MCF 10A (cell line): ENCODE measurements at regions not wholly inside any gene's neighbourhood (a gene's known extent, or its start where the extent isn't known, plus 50 kb on each side); places are given as distances from the start of the nearest gene placed in this dataset.
A peak's percentile ranks its signal among the peaks of the same experiment; 100 is the strongest.

ENCODE experiments used
- BruUV-seq: library from RNA; stranded (reverse); fragments of 400-500 nt; replicated peaks from 2 replicates; lab custom pipeline; 2021; lab: Mats Ljungman, UMichigan
- CTCF ChIA-PET: fragments of 300-600 bp; sonication (Branson Sonifier 250); formaldehyde crosslinking; extraction: SDS; loops from one replicate; lab custom pipeline; 2021; ENCODE audit warnings: antibody characterized with exemption, inconsistent platforms; lab: Yijun Ruan, JAX
- POLR2A ChIA-PET: fragments of 300-600, 350-650 bp; sonication (Branson Sonifier 250); formaldehyde crosslinking; extraction: SDS; loops from one replicate; lab custom pipeline; 2020; ENCODE audit warnings: antibody characterized with exemption, inconsistent platforms; lab: Yijun Ruan, JAX
- DNase-seq: peaks from one replicate; pipeline ENCODE4 v3.0.0-alpha.2; 2018; ENCODE audit not compliant: unreplicated experiment
- H3K27ac Mint-ChIP-seq: one replicate; pipeline ENCODE4 v1.8.0; 2022; ENCODE audit warnings: mild to moderate bottlenecking, low read depth, mixed read lengths; ENCODE audit not compliant: unreplicated experiment
- H3K27me3 Mint-ChIP-seq: one replicate; pipeline ENCODE4 v1.8.0; 2022; ENCODE audit warnings: mixed read lengths; ENCODE audit not compliant: insufficient read depth, unreplicated experiment
- H3K36me3 Mint-ChIP-seq: one replicate; pipeline ENCODE4 v1.8.0; 2022; ENCODE audit warnings: mild to moderate bottlenecking, moderate library complexity, mixed read lengths; ENCODE audit not compliant: insufficient read depth, unreplicated experiment
- H3K4me1 Mint-ChIP-seq: one replicate; pipeline ENCODE4 v1.8.0; 2022; ENCODE audit warnings: mixed read lengths; ENCODE audit not compliant: insufficient read depth, unreplicated experiment
- H3K4me3 Mint-ChIP-seq: one replicate; pipeline ENCODE4 v1.8.0; 2022; ENCODE audit warnings: mild to moderate bottlenecking, moderate library complexity, mixed read lengths; ENCODE audit not compliant: unreplicated experiment
- H3K9me3 Mint-ChIP-seq: one replicate; pipeline ENCODE4 v1.8.0; 2022; ENCODE audit warnings: mixed read lengths; ENCODE audit not compliant: unreplicated experiment
- intact Hi-C: fragments of 100-400 bp; cut with micrococcal nuclease; formaldehyde crosslinking; loops from 2 replicates; pipeline ENCODE4 v1.14.1; 2022
- TF ChIP-seq, protein P1 (sequence below): fragments of 200-600 bp; IDR thresholded peaks from one replicate; pipeline ENCODE4 v1.8.0; 2022; ENCODE audit warnings: antibody characterized with exemption, mild to moderate bottlenecking; ENCODE audit not compliant: unreplicated experiment

DNA sequence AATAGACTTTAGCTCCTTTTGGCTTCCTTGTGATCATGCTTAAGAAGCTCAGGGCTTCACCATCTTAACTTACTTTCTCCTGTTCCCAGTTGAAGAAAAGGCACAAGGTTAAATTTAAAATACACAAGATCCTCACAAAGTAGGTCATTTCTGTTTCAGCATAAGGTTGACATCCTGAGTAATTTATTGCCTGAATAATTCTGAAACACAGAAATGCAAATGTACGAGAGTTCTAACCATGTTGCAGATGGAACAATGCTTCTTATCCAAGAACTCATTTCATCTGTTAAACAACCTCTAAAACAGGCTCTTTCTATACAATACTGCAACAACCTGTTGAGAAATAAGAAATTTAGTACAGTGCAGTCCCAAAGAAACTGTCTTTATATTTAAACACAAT lies 395.2 kb downstream of the BCL11A start:
- TF ChIP-seq, protein P1, sequence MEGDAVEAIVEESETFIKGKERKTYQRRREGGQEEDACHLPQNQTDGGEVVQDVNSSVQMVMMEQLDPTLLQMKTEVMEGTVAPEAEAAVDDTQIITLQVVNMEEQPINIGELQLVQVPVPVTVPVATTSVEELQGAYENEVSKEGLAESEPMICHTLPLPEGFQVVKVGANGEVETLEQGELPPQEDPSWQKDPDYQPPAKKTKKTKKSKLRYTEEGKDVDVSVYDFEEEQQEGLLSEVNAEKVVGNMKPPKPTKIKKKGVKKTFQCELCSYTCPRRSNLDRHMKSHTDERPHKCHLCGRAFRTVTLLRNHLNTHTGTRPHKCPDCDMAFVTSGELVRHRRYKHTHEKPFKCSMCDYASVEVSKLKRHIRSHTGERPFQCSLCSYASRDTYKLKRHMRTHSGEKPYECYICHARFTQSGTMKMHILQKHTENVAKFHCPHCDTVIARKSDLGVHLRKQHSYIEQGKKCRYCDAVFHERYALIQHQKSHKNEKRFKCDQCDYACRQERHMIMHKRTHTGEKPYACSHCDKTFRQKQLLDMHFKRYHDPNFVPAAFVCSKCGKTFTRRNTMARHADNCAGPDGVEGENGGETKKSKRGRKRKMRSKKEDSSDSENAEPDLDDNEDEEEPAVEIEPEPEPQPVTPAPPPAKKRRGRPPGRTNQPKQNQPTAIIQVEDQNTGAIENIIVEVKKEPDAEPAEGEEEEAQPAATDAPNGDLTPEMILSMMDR, result no peak
- no peak for DNase-seq
- Mint-ChIP-seq H3K4me3 (no peak overlapping the region), H3K4me1 (no peaks in the 10 kb centered on the region), H3K9me3 (no peaks in the 10 kb centered on the region), H3K36me3 (no peaks in the 10 kb centered on the region), H3K27ac (no peak overlapping the region), H3K27me3 (no peaks in the 10 kb centered on the region)
- intact Hi-C loops, result loop anchor here (10.0 kb wide), 2 partner anchors 397 to 853 kb away; partner anchors contain the start of gene BCL11A
- POLR2A ChIA-PET, result no interaction called here
- CTCF ChIA-PET, result interaction anchor here (1.2 kb wide), 1 partner anchor 10 kb away, joined by 4 read pairs; no protein-coding TSS in a partner anchor
- no TSS peak for BruUV-seq

DNA sequence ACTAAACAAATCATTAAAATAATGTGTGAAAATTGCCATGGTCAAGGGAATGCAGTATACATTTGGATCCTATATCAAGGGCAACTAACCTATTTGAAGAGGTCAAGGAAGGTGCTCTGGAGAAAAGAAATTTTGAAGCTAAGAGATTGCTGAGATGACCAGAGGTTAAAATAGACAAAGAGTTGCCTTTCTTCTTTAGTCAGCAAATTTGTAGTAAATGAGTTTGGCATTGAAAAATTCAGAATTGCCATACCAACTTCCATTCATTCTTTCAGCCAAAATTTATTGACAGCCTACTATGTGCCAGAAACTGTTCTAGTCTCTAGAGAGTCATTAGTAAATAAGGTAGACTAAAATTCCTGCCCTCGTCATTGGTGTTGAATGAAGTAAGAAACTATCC lies 396.2 kb downstream of the BCL11A start:
- no peak for DNase-seq
- Mint-ChIP-seq H3K4me1 (no peaks in the 10 kb centered on the region), H3K27me3 (no peaks in the 10 kb centered on the region), H3K9me3 (no peaks in the 10 kb centered on the region), H3K4me3 (no peak overlapping the region), H3K27ac (no peak overlapping the region), H3K36me3 (no peaks in the 10 kb centered on the region)
- ChIA-PET CTCF (interaction anchor here (1.0 to 1.2 kb wide), 2 partner anchors 9 to 1131 kb away, joined by 3 to 4 read pairs; no protein-coding TSS in a partner anchor), POLR2A (no interaction called here)
- intact Hi-C loops, result loop anchor here (10.0 kb wide), 2 partner anchors 398 to 852 kb away; partner anchors contain the start of gene BCL11A
- TF ChIP-seq, protein P1, result no peak
- BruUV-seq, result no TSS peak

DNA sequence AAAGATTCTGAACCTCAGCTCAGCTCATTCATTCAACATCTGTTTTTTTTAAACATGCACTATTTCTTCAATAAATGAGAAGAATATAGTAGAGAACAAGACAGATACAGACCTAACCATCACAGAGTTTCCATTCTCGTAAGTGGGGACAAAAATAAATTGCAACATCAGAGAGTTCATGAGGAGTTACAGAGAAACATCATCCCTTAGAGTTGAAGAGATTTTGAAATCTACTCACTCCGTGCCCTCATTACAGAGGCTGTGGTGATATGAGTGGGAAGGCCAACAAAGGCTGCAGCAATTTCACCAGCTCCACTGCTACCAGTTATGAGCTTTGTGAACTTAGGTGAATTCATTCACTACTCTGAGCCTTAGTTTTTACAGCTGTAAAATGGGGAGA lies 399.3 kb downstream of the BCL11A start:
- DNase-seq, result no peak
- POLR2A ChIA-PET, result no interaction called here
- CTCF ChIA-PET, result interaction anchor here (0.7 to 2.2 kb wide), 5 partner anchors 10 to 927 kb away, joined by 3 to 10 read pairs (median 4); no protein-coding TSS in a partner anchor
- TF ChIP-seq, protein P1, result no peak
- Mint-ChIP-seq H3K4me3 (no peak overlapping the region), H3K36me3 (no peaks in the 10 kb centered on the region), H3K27me3 (no peaks in the 10 kb centered on the region), H3K4me1 (no peaks in the 10 kb centered on the region), H3K27ac (no peak overlapping the region), H3K9me3 (no peaks in the 10 kb centered on the region)
- no TSS peak for BruUV-seq
- intact Hi-C loops, result loop anchor here (10.0 kb wide), 2 partner anchors 401 to 849 kb away; partner anchors contain the start of gene BCL11A

DNA sequence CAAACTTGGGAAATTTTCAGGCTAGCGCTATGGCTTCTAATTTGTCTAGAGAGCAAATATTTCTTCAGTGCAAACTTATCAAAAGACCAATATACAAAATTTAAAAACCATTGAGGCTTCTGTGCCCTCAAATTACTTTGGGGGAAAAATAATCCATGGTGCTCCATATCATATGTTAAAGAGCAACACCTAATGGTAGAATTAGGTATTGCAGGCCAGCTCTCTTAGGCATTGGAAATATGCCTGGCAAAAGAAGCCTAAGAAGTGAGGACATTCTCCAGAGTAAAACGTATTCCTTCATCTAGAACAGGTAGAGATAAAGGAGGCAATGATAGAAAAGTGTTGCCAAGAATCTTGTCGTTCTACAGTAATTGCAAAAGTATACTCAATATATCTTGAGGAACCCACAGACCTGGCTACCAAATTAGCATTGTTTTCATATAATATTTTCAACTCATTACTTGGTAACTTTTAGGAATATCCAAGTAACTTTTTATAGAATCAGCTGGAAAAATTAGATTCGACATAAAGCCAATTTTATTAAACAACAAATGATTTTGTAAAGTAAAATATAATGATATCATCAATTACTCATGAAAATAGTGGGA lies 401.1 kb downstream of the BCL11A start:
- intact Hi-C loops, result loop anchor here (10.0 kb wide), 2 partner anchors 402 to 848 kb away; partner anchors contain the start of gene BCL11A
- no peaks in the 10 kb centered on the region for H3K27me3 Mint-ChIP-seq
- ChIA-PET POLR2A (interaction anchor here (0.6 to 0.9 kb wide), 3 partner anchors 74 to 495 kb away, joined by 3 read pairs; no protein-coding TSS in a partner anchor), CTCF (interaction anchor here (0.6 to 2.2 kb wide), 8 partner anchors 8 to 1389 kb away, joined by 3 to 10 read pairs (median 4); no protein-coding TSS in a partner anchor)
- no TSS peak for BruUV-seq
- no peaks in the 10 kb centered on the region for H3K9me3 Mint-ChIP-seq
- H3K36me3 Mint-ChIP-seq, result no peaks in the 10 kb centered on the region
- peak; percentile 43 for DNase-seq
- H3K4me3 Mint-ChIP-seq, result no peak overlapping the region
- TF ChIP-seq, protein P1, result peak; percentile 79
- no peak overlapping the region for H3K27ac Mint-ChIP-seq
- H3K4me1 Mint-ChIP-seq, result no peaks in the 10 kb centered on the region
